ENCODE measurements at regions not wholly inside any gene's neighbourhood (a gene's known extent, or its start where the extent isn't known, plus 50 kb on each side); places are given as distances from the start of the nearest gene placed in this dataset.

- TF ChIP-seq YY1 (IDR thresholded peaks at IDR 0.05; ENCODE audit: low read depth), result no peak
- TF ChIP-seq MAX (IDR thresholded peaks at IDR 0.05), result no peak
- no peak for TF ChIP-seq USF1 (IDR thresholded peaks at IDR 0.05)
- no peak for TF ChIP-seq CEBPB (IDR thresholded peaks at IDR 0.05)
- no peak for TF ChIP-seq EP300 (IDR thresholded peaks at IDR 0.05; ENCODE audit: borderline replicate concordance)
- TF ChIP-seq TAF1 (IDR thresholded peaks at IDR 0.05; ENCODE audit: low read depth), result no peak
- TF ChIP-seq CREB1 (IDR thresholded peaks at IDR 0.05; ENCODE audit: low read depth), result no peak
- TF ChIP-seq NFIC (IDR thresholded peaks at IDR 0.05), result no peak
- TF ChIP-seq ZBTB7A (IDR thresholded peaks at IDR 0.05; ENCODE audit: low read depth), result no peak
- TF ChIP-seq TCF12 (IDR thresholded peaks at IDR 0.05; ENCODE audit: low read depth), result no peak
These were observed 286.8 kb downstream of the NR2F1-AS1 start for GRCh38 chr5:93294199-93294598.

- no peak for TF ChIP-seq RAD21 (IDR thresholded peaks at IDR 0.05; ENCODE audit: low read depth)
- no peak for TF ChIP-seq NFIC (IDR thresholded peaks at IDR 0.05)
These were observed 291.1 kb downstream of the NR2F1-AS1 start for GRCh38 chr5:93289942-93290341.

GRCh38 chr5:93285461-93285860 lies 295.6 kb downstream of the NR2F1-AS1 start:
- TF ChIP-seq NFIC (IDR thresholded peaks at IDR 0.05) (no peak), CREB1 (IDR thresholded peaks at IDR 0.05; ENCODE audit: low read depth) (no peak), FOXM1 (IDR thresholded peaks at IDR 0.05; ENCODE audit: borderline replicate concordance, low read depth) (no peak)

GRCh38 chr5:93281980-93282772 lies 298.8 kb downstream of the NR2F1-AS1 start:
- TF ChIP-seq TAF1 (IDR thresholded peaks at IDR 0.05; ENCODE audit: low read depth) (no peak), REST (IDR thresholded peaks at IDR 0.05; ENCODE audit: low read depth) (no peak), NFIC (IDR thresholded peaks at IDR 0.05) (no peak), TCF12 (IDR thresholded peaks at IDR 0.05; ENCODE audit: low read depth) (no peak), EP300 (IDR thresholded peaks at IDR 0.05; ENCODE audit: borderline replicate concordance) (no peak), RAD21 (IDR thresholded peaks at IDR 0.05; ENCODE audit: low read depth) (no peak), USF1 (IDR thresholded peaks at IDR 0.05) (no peak), EGR1 (IDR thresholded peaks at IDR 0.05) (no peak), CEBPB (IDR thresholded peaks at IDR 0.05) (no peak), CREB1 (IDR thresholded peaks at IDR 0.05; ENCODE audit: low read depth) (no peak), YY1 (IDR thresholded peaks at IDR 0.05; ENCODE audit: low read depth) (no peak), FOXM1 (IDR thresholded peaks at IDR 0.05; ENCODE audit: borderline replicate concordance, low read depth) (no peak), MAX (IDR thresholded peaks at IDR 0.05) (no peak), TEAD4 (IDR thresholded peaks at IDR 0.05) (no peak), ZBTB7A (IDR thresholded peaks at IDR 0.05; ENCODE audit: low read depth) (no peak)

GRCh38 chr5:93280518-93280917 lies 300.5 kb downstream of the NR2F1-AS1 start:
- TF ChIP-seq REST (IDR thresholded peaks at IDR 0.05; ENCODE audit: low read depth) (no peak), EGR1 (IDR thresholded peaks at IDR 0.05) (no peak), CREB1 (IDR thresholded peaks at IDR 0.05; ENCODE audit: low read depth) (no peak), EP300 (IDR thresholded peaks at IDR 0.05; ENCODE audit: borderline replicate concordance) (no peak)

GRCh38 chr5:93279296-93279963 lies 301.6 kb downstream of the NR2F1-AS1 start:
- no peak for TF ChIP-seq ZBTB7A (IDR thresholded peaks at IDR 0.05; ENCODE audit: low read depth)
- no peak for TF ChIP-seq REST (IDR thresholded peaks at IDR 0.05; ENCODE audit: low read depth)
- no peak for TF ChIP-seq MAX (IDR thresholded peaks at IDR 0.05)
- TF ChIP-seq TAF1 (IDR thresholded peaks at IDR 0.05; ENCODE audit: low read depth), result no peak
- TF ChIP-seq FOXM1 (IDR thresholded peaks at IDR 0.05; ENCODE audit: borderline replicate concordance, low read depth), result no peak
- no peak for TF ChIP-seq TEAD4 (IDR thresholded peaks at IDR 0.05)
- TF ChIP-seq YY1 (IDR thresholded peaks at IDR 0.05; ENCODE audit: low read depth), result no peak
